SK-N-MC (cell line): ENCODE measurements at regions not wholly inside any gene's neighbourhood (a gene's known extent, or its start where the extent isn't known, plus 50 kb on each side); places are given as distances from the start of the nearest gene placed in this dataset.

ENCODE experiments used
- EZH2 ChIP-seq: fragments of 200-600 bp; sonication (generic); IDR thresholded peaks from one replicate; pipeline ENCODE4 v1.6.1; 2017; ENCODE audit warnings: antibody characterized with exemption
- FOXP2 ChIP-seq: optimal IDR thresholded peaks from 2 replicates; pipeline ENCODE3; 2011; ENCODE audit warnings: mild to moderate bottlenecking, moderate library complexity; ENCODE audit not compliant: insufficient read depth; ENCODE audit errors: extremely low read length, control extremely low read depth
- POLR2AphosphoS5 ChIP-seq: IDR thresholded peaks from 2 replicates; pipeline ENCODE4 v1.6.1; 2012; ENCODE audit warnings: mild to moderate bottlenecking, low read depth, low read length, borderline replicate concordance

- TF ChIP-seq EZH2 (no peak), POLR2AphosphoS5 (no peak), FOXP2 (no peak)
Measured at GRCh38 chr16:58970775-58971174, 236.7 kb upstream of the GOT2 start.
